ENCODE measurements at regions not wholly inside any gene's neighbourhood (a gene's known extent, or its start where the extent isn't known, plus 50 kb on each side); places are given as distances from the start of the nearest gene placed in this dataset.

- no peak for DNase-seq
These were observed 196.9 kb downstream of the SNX19 start for GRCh38 chr11:130719220-130719915.

- no peak for DNase-seq
These were observed 195.9 kb downstream of the SNX19 start for GRCh38 chr11:130720232-130721022.

- DNase-seq, result no peak
These were observed 195.1 kb downstream of the SNX19 start for GRCh38 chr11:130721023-130721681.

GRCh38 chr11:130721736-130722135 lies 194.5 kb downstream of the SNX19 start:
- no peak for DNase-seq

GRCh38 chr11:130722401-130722800 lies 193.9 kb downstream of the SNX19 start:
- no peak for DNase-seq

GRCh38 chr11:130725421-130726233 lies 190.7 kb downstream of the SNX19 start:
- no peak for DNase-seq

- DNase-seq, result no peak
These were observed 189.8 kb downstream of the SNX19 start for GRCh38 chr11:130726234-130727037.

GRCh38 chr11:130727157-130728119 lies 188.8 kb downstream of the SNX19 start:
- no peak for DNase-seq

GRCh38 chr11:130728185-130729180 lies 187.8 kb downstream of the SNX19 start:
- DNase-seq, result no peak

GRCh38 chr11:130729193-130729592 lies 187.1 kb downstream of the SNX19 start:
- no peak for DNase-seq

- DNase-seq, result no peak
These were observed 186.5 kb downstream of the SNX19 start for GRCh38 chr11:130729678-130730300.

GRCh38 chr11:130731401-130731800 lies 184.9 kb downstream of the SNX19 start:
- no peak for DNase-seq

- DNase-seq, result no peak
These were observed 183.8 kb downstream of the SNX19 start for GRCh38 chr11:130732476-130732875.

- no peak for DNase-seq
These were observed 179.0 kb downstream of the SNX19 start for GRCh38 chr11:130737041-130737830.

- no peak for DNase-seq
These were observed 178.3 kb downstream of the SNX19 start for GRCh38 chr11:130737866-130738431.

GRCh38 chr11:130738611-130739010 lies 177.7 kb downstream of the SNX19 start:
- no peak for DNase-seq

GRCh38 chr11:130740819-130741218 lies 175.5 kb downstream of the SNX19 start:
- no peak for DNase-seq

GRCh38 chr11:130744794-130745193 lies 171.5 kb downstream of the SNX19 start:
- DNase-seq, result no peak
